GM21367 (cell line): ENCODE measurements at regions not wholly inside any gene's neighbourhood (a gene's known extent, or its start where the extent isn't known, plus 50 kb on each side); places are given as distances from the start of the nearest gene placed in this dataset.
"Not testable (repeated sequence)": the region's sequence is repeated elsewhere in the genome, so short reads cannot be mapped to it uniquely, and the experiment has no call there.

Experiments used
- ATAC-seq: cut with Tn5 transposase; IDR thresholded peaks from one replicate; pipeline ENCODE4 v1.9.1; 2021; ENCODE audit not compliant: unreplicated experiment

DNA sequence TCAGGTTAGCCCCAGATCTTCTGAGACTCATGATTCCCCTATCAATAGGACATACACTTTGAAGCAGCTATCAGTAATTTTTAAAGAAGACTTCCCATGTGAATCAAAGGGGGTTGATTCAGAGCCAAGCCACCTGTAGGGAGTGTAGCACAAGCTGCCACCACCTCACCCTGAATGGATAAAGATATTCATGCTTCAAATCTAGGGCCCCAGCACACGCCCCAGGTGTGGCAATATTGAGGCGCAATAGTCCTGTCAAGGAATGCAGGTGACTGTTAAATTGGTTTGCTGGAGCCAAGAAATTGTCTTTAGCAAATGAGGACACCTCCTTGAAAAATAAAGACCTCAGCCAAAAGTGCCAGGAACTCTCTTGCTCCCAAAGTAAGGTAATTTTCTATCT lies 404.4 kb downstream of the MAFB start:
- no peak for ATAC-seq

GRCh38 chr20:40283689-40284088 lies 405.3 kb downstream of the MAFB start:
- ATAC-seq = no peak

GRCh38 chr20:40282941-40283340 lies 406.1 kb downstream of the MAFB start:
- no peak for ATAC-seq

- ATAC-seq = no peak
Observed at GRCh38 chr20:40282541-40282940, 406.5 kb downstream of the MAFB start.

- no peak for ATAC-seq
Observed at GRCh38 chr20:40280616-40281015, 408.4 kb downstream of the MAFB start.

GRCh38 chr20:40279390-40279789 lies 409.6 kb downstream of the MAFB start:
- no peak for ATAC-seq

GRCh38 chr20:40278673-40279072 lies 410.4 kb downstream of the MAFB start:
- ATAC-seq = no peak

DNA sequence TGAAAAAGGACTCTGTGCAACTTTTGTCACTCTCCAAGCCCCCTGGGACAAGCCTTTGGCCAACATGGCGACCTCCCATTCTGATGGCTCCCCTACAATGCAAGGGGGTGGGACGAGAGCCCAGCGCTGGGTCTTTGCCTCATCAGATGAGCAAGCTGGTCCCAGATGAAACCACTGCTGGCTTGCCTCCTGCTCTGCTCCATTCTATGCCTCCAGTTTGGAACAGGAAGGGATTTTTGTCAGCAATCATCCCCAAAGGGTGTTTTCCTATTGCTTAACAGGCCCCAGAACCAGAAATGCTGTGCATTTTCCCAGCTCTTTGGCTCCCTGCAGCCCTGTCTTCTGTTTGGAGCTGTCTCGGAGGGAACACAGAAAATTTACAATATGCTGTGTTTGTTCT lies 412.7 kb downstream of the MAFB start:
- ATAC-seq = no peak

GRCh38 chr20:40275738-40276137 lies 413.3 kb downstream of the MAFB start:
- no peak for ATAC-seq

- ATAC-seq = no peak
Observed at GRCh38 chr20:40274912-40275533, 414.0 kb downstream of the MAFB start.

- not testable (repeated sequence) for ATAC-seq
Observed at GRCh38 chr20:40269274-40269673, 419.8 kb downstream of the MAFB start.

DNA sequence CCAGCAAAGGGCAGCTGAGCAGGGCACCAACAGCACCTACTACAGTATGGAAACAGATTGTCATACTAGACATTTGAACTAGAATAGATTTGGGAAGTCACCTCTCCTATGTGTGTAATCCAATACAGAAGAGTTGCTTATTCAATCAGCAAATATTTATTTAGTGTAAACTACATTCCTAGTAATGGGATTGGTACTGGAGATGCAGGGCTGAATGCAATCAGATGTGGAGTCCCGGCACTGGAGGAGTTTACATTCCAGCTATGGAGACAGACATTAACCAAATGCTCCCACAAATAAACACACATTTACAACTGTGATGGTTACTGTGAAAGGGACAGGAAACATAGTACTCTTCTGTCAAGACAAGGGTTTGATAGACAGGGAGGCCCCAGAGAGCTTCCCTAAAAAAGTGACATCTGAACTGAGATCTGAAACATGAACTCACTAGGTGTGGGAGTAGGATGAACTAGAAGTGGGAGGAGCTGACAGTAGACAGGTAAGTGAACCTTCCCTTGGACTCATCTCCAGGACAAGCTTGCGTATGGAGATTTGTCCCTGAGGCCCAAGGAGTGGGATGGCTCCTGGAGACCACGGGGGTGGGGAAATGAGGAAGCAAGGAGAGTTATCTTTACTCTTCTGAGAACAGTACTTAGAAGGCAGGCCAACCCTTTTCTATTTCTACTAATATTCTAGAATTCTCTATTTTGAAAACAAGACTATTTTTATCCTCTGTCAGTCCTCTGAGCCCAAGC lies 420.5 kb downstream of the MAFB start:
- no peak for ATAC-seq

DNA sequence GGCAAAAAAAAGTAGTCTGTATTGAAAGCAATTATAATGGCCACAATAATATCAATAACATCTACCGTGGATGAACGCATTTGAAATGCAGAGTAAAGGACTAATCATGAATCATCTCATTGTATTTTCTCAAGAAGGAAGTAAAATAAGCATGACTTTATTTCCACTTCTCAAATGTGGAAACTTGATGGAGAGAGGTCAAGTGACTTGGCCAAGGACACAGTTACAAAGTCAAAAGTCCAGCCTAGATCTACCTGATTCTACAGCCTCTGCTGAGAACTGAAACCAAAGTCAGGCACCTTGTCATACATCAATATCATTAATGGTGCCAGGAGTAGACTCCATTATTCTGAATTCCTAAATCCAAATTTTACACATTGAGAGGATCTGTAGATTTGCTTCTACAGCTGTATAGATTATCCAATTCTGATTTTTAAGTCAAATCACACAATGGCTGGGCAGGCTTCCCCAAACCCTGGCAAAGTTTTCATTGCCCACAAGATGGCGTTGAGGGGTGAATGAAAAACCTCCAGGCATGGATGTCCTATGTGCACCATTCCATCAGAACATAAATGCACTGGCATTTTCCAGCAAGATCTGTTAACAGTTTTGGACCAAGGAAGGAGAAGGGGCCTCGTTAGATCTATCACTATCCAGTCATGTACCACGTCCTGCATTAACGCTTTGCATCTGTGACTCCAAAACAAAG lies 423.1 kb downstream of the MAFB start:
- no peak for ATAC-seq

- ATAC-seq = no peak
Observed at GRCh38 chr20:40262219-40262618, 426.8 kb downstream of the MAFB start.

DNA sequence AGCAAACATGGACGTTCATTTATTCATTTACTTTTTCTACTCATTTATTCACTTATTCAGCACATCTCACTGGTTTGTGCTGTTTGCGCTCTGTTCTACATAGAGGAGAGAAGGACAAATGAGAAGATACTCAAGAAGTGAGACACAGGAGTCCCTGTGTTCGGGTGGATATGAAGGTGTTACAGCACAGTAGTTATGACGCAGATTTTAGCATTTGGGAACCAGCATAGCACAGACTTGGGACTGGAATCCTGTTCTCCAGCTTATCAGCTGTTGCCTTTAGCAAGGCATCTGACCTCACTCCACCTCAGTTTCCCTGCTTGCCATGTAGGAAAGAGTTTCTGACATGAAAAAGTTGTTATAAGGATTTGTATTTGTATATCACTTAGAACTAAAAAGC lies 430.1 kb downstream of the MAFB start:
- no peak for ATAC-seq

- ATAC-seq = no peak
Observed at GRCh38 chr20:40257763-40258162, 431.3 kb downstream of the MAFB start.

DNA sequence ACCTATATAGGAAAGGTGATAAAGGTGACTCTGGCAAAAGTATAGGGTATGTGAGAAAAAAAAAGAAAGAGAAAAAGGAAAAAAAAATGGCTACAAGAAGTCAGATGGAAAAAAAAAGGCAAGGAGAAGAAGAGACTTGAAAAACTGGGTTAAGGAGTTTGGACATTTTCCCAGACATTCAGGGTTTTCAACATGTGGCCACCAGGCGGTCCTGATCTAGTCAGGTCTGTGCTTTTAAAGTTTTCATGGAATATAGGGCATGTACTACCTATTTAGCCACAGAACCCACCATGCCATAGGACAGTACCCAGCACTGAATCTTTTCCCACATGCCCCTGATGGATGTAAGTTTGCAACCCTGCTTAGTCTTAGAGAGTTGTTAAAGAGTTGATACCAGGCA lies 433.7 kb downstream of the MAFB start:
- no peak for ATAC-seq

- ATAC-seq = no peak
Observed at GRCh38 chr20:40254023-40254772, 434.8 kb downstream of the MAFB start.

GRCh38 chr20:40251284-40251932 lies 437.6 kb downstream of the MAFB start:
- no peak for ATAC-seq

DNA sequence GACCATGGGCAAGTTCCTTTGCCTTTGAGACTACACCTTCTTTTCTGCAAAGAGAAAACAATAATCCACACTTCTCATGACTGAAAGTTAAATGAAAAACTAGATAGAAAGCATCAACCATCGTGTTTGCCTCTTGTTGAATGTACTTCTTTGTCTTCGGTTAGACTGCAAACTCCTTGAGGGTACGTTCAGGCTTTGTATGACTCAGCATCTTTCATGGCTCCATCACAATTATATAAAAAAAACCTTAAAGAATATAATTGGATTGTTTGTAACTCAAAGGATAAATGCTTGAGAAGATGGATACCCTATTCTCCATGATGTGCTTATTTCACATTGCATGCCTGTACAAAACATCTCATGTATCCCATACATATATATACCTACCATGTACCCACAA lies 439.2 kb downstream of the MAFB start:
- no peak for ATAC-seq

GRCh38 chr20:40245829-40246228 lies 443.2 kb downstream of the MAFB start:
- ATAC-seq = no peak
